DND-41 (cell line): ENCODE measurements at regions not wholly inside any gene's neighbourhood (a gene's known extent, or its start where the extent isn't known, plus 50 kb on each side); places are given as distances from the start of the nearest gene placed in this dataset.

ENCODE experiments used
- ATAC-seq: fragments of 200-7000 bp; cut with Tn5 transposase; 3 replicates; pipeline ENCODE4 v1.9.1; 2021; ENCODE audit warnings: low read depth; ENCODE audit not compliant: insufficient read depth
- DNase-seq: peaks from one replicate; pipeline ENCODE4 v3.0.0-alpha.2; 2020
- H2AFZ ChIP-seq: 2 replicates; pipeline ENCODE4 v1.6.0; 2012; ENCODE audit warnings: low read depth, low read length
- H3K27ac ChIP-seq: 2 replicates; pipeline ENCODE4 v1.5.1; 2012; ENCODE audit warnings: low read length, inconsistent platforms
- H3K27me3 ChIP-seq: fragments of 200-600 bp; sonication (generic); 2 replicates; pipeline ENCODE4 v1.6.0; 2012; ENCODE audit warnings: low read length, mild to moderate bottlenecking, inconsistent platforms; ENCODE audit not compliant: insufficient read depth, poor library complexity
- H3K36me3 ChIP-seq: 2 replicates; pipeline ENCODE4 v1.5.1; 2012; ENCODE audit warnings: low read length, inconsistent platforms; ENCODE audit not compliant: insufficient read depth
- H3K4me1 ChIP-seq: 2 replicates; pipeline ENCODE4 v1.5.1; 2012; ENCODE audit warnings: mild to moderate bottlenecking, low read length; ENCODE audit not compliant: insufficient read depth
- H3K4me2 ChIP-seq: 2 replicates; pipeline ENCODE4 v1.6.0; 2012; ENCODE audit warnings: mild to moderate bottlenecking, moderate library complexity, low read length, inconsistent platforms; ENCODE audit not compliant: insufficient read depth
- H3K4me3 ChIP-seq, 2 experiments: fragments of 200-600 bp in 1 of 2; shearing (Covaris generic) in 1 of 2; 2 replicates each; pipeline ENCODE4 v1.5.1; 2012 to 2016; ENCODE audit warnings: inconsistent platforms in 2 of 2, low read length in 2 of 2, mild to moderate bottlenecking in 2 of 2, low read depth in 1 of 2, moderate library complexity in 1 of 2
- H3K79me2 ChIP-seq: 2 replicates; pipeline ENCODE4 v1.6.0; 2012; ENCODE audit warnings: low read length, inconsistent platforms; ENCODE audit not compliant: insufficient read depth
- H3K9ac ChIP-seq: 2 replicates; pipeline ENCODE4 v1.6.0; 2012; ENCODE audit warnings: low read depth, mild to moderate bottlenecking, inconsistent platforms, low read length, moderate library complexity
- H3K9me3 ChIP-seq: 2 replicates; pipeline ENCODE4 v1.5.1; 2012; ENCODE audit warnings: low read length, moderate library complexity, mild to moderate bottlenecking, inconsistent platforms; ENCODE audit not compliant: insufficient read depth, severe bottlenecking
- H4K20me1 ChIP-seq: 2 replicates; pipeline ENCODE4 v1.6.0; 2012; ENCODE audit warnings: low read length; ENCODE audit not compliant: insufficient read depth
- EZH2 ChIP-seq: IDR thresholded peaks from 3 replicates; pipeline ENCODE4 v1.6.1; 2012; ENCODE audit warnings: borderline replicate concordance, low read depth, mild to moderate bottlenecking, moderate library complexity, low read length, inconsistent platforms; ENCODE audit not compliant: severe bottlenecking
- TF ChIP-seq, protein P1 (sequence below): IDR thresholded peaks from 2 replicates; pipeline ENCODE4 v1.5.1; 2012; ENCODE audit warnings: borderline replicate concordance, low read length, moderate library complexity, mild to moderate bottlenecking; ENCODE audit not compliant: poor library complexity, severe bottlenecking; ENCODE audit errors: extremely low read depth

DNA sequence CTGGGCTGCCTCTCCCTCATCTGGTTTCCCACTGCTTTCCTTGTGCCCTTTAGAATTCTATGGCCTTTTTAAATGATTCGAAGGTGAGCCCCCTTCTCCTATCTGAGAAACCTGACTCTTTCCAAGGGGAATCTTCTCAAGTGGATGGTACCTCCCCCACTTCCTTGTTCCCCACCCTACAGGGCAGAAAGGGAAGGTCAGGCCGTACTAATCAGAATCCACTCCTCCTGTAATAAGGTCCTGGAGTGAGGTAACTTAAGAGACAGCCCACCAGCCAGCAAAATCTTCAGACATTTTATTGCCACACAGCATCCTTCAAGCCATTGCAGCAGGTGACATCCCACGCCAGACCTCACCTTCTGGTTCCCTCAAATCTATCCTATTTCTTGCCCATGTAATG lies 84.5 kb downstream of the MINAR1 start:
- no peak overlapping the region for H2AFZ ChIP-seq
- H4K20me1 ChIP-seq, result no peaks in the 10 kb centered on the region
- DNase-seq, result no peak
- H3K79me2 ChIP-seq, result no peaks in the 10 kb centered on the region
- TF ChIP-seq EZH2, result no peak
- TF ChIP-seq, protein P1, sequence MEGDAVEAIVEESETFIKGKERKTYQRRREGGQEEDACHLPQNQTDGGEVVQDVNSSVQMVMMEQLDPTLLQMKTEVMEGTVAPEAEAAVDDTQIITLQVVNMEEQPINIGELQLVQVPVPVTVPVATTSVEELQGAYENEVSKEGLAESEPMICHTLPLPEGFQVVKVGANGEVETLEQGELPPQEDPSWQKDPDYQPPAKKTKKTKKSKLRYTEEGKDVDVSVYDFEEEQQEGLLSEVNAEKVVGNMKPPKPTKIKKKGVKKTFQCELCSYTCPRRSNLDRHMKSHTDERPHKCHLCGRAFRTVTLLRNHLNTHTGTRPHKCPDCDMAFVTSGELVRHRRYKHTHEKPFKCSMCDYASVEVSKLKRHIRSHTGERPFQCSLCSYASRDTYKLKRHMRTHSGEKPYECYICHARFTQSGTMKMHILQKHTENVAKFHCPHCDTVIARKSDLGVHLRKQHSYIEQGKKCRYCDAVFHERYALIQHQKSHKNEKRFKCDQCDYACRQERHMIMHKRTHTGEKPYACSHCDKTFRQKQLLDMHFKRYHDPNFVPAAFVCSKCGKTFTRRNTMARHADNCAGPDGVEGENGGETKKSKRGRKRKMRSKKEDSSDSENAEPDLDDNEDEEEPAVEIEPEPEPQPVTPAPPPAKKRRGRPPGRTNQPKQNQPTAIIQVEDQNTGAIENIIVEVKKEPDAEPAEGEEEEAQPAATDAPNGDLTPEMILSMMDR, result no peak
- no peak for ATAC-seq
- no peak overlapping the region for H3K27ac ChIP-seq
- H3K4me3 ChIP-seq, result no peak overlapping the region
- H3K27me3 ChIP-seq, result no peaks in the 10 kb centered on the region
- no peaks in the 10 kb centered on the region for H3K4me1 ChIP-seq
- H3K36me3 ChIP-seq, result no peaks in the 10 kb centered on the region
- H3K4me2 ChIP-seq, result no peak overlapping the region
- H3K9me3 ChIP-seq, result no peaks in the 10 kb centered on the region
- H3K9ac ChIP-seq, result no peak overlapping the region

DNA sequence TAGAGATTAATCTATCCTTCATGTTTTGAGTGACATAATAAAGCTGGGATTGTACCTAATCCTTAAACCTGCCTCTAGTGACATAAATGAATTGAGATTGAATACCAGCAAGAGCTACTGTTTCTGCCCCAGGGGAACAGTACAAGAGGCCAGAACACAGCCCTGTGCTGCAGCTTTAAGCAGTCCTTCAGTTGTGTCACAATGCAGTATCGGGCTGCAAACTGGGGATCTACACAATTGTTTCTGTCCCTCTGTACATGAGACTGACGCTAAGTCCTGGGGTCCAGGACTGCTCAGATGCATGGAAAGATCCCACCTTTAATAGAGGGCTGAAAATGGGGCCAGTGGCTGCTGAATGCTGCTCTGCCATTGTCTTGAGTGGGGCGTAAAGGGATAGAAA lies 87.5 kb downstream of the MINAR1 start:
- Histone ChIP-seq H3K9ac (no peak overlapping the region), H3K9me3 (no peaks in the 10 kb centered on the region), H3K4me3 (no peak overlapping the region), H3K36me3 (no peaks in the 10 kb centered on the region), H2AFZ (no peak overlapping the region), H3K4me2 (no peak overlapping the region), H3K79me2 (no peaks in the 10 kb centered on the region), H3K27me3 (no peaks in the 10 kb centered on the region), H4K20me1 (no peaks in the 10 kb centered on the region), H3K27ac (no peak overlapping the region), H3K4me1 (no peaks in the 10 kb centered on the region)
- DNase-seq (no peak), ATAC-seq (no peak)
- TF ChIP-seq, protein P1, result no peak
- no peak for TF ChIP-seq EZH2

DNA sequence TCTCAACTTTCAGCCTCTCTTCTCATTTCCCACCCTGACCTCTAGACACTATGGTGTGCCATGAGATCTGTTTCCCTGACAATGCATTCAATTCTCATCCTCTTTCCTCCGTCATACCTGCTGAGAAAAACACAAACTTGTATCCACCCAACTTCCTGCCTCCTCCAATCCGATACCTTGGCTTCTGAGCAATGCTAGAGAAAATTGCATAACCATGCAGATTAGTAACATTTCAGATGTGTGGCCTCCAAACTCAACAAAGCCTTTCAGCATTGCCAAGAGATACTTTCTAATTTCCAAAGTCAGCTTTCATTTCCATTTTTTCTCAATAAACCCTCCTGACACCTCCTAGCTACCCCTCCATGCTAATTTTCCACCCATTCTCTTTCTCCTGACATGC lies 88.5 kb downstream of the MINAR1 start:
- H3K4me1 ChIP-seq, result no peaks in the 10 kb centered on the region
- no peak for DNase-seq

More for the DNA sequence above, 88.5 kb downstream of the MINAR1 start:
- Histone ChIP-seq H2AFZ (no peak overlapping the region), H3K36me3 (no peaks in the 10 kb centered on the region), H3K9me3 (no peaks in the 10 kb centered on the region), H3K27ac (no peak overlapping the region), H4K20me1 (no peaks in the 10 kb centered on the region), H3K79me2 (no peaks in the 10 kb centered on the region), H3K4me3 (no peak overlapping the region), H3K9ac (no peak overlapping the region), H3K27me3 (no peaks in the 10 kb centered on the region), H3K4me2 (no peak overlapping the region)
- TF ChIP-seq, protein P1, result no peak
- TF ChIP-seq EZH2, result no peak
- no peak for ATAC-seq
